Loucy (cell line): ENCODE measurements at regions not wholly inside any gene's neighbourhood (a gene's known extent, or its start where the extent isn't known, plus 50 kb on each side); places are given as distances from the start of the nearest gene placed in this dataset.

Experiments used
- H2AFZ ChIP-seq: fragments of 200-600 bp; sonication (generic); 2 replicates; pipeline ENCODE4 v1.6.0; 2016; ENCODE audit warnings: antibody characterized with exemption, mild to moderate bottlenecking, low read length, moderate library complexity
- H3F3A ChIP-seq: fragments of 200-600 bp; 2 replicates; pipeline ENCODE4 v1.6.0; 2016; ENCODE audit warnings: antibody characterized with exemption, low read depth, mild to moderate bottlenecking
- H3K27me3 ChIP-seq: fragments of 200-600 bp; sonication (generic); 2 replicates; pipeline ENCODE4 v1.6.1; 2014; ENCODE audit warnings: low read length, mild to moderate bottlenecking; ENCODE audit not compliant: insufficient read depth, poor library complexity, severe bottlenecking
- H3K36me3 ChIP-seq: fragments of 200-600 bp; sonication (generic); 2 replicates; pipeline ENCODE4 v1.6.1; 2016; ENCODE audit warnings: low read length; ENCODE audit not compliant: insufficient read depth
- H3K4me1 ChIP-seq: fragments of 200-600 bp; sonication (generic); 2 replicates; pipeline ENCODE4 v1.5.1; 2014; ENCODE audit warnings: low read length, mild to moderate bottlenecking; ENCODE audit not compliant: insufficient read depth, poor library complexity, severe bottlenecking
- H3K4me2 ChIP-seq: fragments of 200-600 bp; sonication (generic); 2 replicates; pipeline ENCODE4 v1.6.0; 2014; ENCODE audit warnings: antibody characterized with exemption, low read length, low read depth, mild to moderate bottlenecking; ENCODE audit not compliant: poor library complexity, severe bottlenecking
- H3K4me3 ChIP-seq: fragments of 200-600 bp; sonication (generic); 2 replicates; pipeline ENCODE4 v1.5.1; 2014; ENCODE audit warnings: low read length, mild to moderate bottlenecking, mixed read lengths; ENCODE audit not compliant: poor library complexity, severe bottlenecking
- H3K79me2 ChIP-seq: fragments of 200-600 bp; sonication (generic); 2 replicates; pipeline ENCODE4 v1.6.1; 2014; ENCODE audit warnings: low read length; ENCODE audit not compliant: insufficient read depth
- H3K9ac ChIP-seq: fragments of 200-600 bp; sonication (generic); 2 replicates; pipeline ENCODE4 v1.6.0; 2014; ENCODE audit warnings: mild to moderate bottlenecking, low read depth, low read length, moderate library complexity; ENCODE audit not compliant: poor library complexity, severe bottlenecking
- H3K9me2 ChIP-seq: fragments of 200-600 bp; sonication (generic); replicated peaks from 2 replicates; pipeline ENCODE4 v1.6.1; 2016; ENCODE audit warnings: low read depth, low read length, mixed read lengths
- H3K9me3 ChIP-seq: fragments of 200-600 bp; sonication (generic); 2 replicates; pipeline ENCODE4 v1.6.1; 2014; ENCODE audit warnings: mild to moderate bottlenecking, antibody characterized with exemption, low read length, low read depth; ENCODE audit not compliant: insufficient read depth
- H4K20me1 ChIP-seq: fragments of 200-600 bp; sonication (generic); 2 replicates; pipeline ENCODE4 v1.6.0; 2014; ENCODE audit warnings: antibody characterized with exemption, low read length, mild to moderate bottlenecking; ENCODE audit not compliant: insufficient read depth, poor library complexity, severe bottlenecking
- EZH2phosphoT487 ChIP-seq: fragments of 200-600 bp; IDR thresholded peaks from 2 replicates; pipeline ENCODE4 v1.6.1; 2018; ENCODE audit warnings: antibody characterized with exemption, mild to moderate bottlenecking, moderate library complexity, borderline replicate concordance
- TF ChIP-seq, protein P1 (sequence below): fragments of 200-600 bp; sonication (generic); conservative IDR thresholded peaks from 2 replicates; pipeline ENCODE4 v1.5.1; 2014; ENCODE audit warnings: mild to moderate bottlenecking, antibody characterized with exemption, low read length

DNA sequence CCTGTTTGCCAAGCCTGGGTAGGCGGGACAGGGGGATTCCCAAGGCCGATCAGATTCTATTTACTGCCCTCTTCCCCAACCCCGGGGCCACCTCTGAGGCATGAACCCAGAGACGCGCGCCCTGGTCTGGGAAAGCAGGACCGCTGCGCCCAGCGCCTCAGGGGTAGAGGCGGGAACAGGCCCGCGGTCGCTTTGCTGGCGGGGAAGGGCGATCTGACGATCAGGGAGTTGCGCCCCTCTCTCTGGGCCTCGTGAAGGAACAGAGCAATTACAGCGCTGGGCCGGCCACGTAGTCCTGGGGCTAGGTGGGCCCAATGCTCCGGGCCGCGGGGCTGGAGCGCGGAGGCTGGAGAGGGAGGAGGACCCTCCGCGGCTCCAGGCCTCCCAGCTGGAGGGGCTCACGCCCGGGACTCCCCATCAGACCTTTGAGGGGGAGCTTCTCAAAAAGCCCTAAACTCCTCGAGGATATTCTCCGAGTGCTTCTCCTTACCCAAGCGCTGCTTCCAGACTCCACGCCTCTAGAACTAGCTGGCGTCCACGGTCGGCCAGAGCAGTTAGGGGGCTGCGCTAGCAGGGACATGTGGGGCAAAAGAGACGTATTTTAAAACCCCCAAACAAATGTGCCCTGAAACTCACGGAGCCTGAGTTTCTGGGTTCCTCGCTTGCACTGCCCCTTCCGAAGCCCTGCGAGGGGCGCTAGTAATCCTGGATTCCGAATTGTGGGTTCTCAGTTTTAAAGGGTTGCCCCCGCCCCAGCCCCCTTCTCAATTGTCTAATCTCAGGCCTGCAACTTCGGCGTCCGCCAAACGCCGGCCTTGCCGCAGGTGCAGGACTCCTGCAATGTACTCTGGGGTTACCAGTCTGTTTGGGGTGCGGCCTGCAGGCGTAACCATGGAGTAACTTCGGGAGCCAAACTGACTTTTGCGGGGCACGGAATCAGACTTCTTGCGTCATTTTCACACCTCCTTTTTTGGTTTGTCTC lies 57.6 kb downstream of the TMEM174 start:
- no peaks in the 10 kb centered on the region for H4K20me1 ChIP-seq
- TF ChIP-seq EZH2phosphoT487: no peak
- TF ChIP-seq, protein P1, sequence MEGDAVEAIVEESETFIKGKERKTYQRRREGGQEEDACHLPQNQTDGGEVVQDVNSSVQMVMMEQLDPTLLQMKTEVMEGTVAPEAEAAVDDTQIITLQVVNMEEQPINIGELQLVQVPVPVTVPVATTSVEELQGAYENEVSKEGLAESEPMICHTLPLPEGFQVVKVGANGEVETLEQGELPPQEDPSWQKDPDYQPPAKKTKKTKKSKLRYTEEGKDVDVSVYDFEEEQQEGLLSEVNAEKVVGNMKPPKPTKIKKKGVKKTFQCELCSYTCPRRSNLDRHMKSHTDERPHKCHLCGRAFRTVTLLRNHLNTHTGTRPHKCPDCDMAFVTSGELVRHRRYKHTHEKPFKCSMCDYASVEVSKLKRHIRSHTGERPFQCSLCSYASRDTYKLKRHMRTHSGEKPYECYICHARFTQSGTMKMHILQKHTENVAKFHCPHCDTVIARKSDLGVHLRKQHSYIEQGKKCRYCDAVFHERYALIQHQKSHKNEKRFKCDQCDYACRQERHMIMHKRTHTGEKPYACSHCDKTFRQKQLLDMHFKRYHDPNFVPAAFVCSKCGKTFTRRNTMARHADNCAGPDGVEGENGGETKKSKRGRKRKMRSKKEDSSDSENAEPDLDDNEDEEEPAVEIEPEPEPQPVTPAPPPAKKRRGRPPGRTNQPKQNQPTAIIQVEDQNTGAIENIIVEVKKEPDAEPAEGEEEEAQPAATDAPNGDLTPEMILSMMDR: no peak
- no peaks in the 10 kb centered on the region for H3K4me1 ChIP-seq
- no peak overlapping the region for H3K9ac ChIP-seq
- no peaks in the 10 kb centered on the region for H3K79me2 ChIP-seq
- no peaks in the 10 kb centered on the region for H3K9me2 ChIP-seq
- H3K4me2 ChIP-seq: no peak overlapping the region
- no peak overlapping the region for H2AFZ ChIP-seq
- no peaks in the 10 kb centered on the region for H3K9me3 ChIP-seq
- H3F3A ChIP-seq: no peaks in the 10 kb centered on the region
- no peak overlapping the region for H3K4me3 ChIP-seq
- H3K27me3 ChIP-seq: no peaks in the 10 kb centered on the region
- H3K36me3 ChIP-seq: no peaks in the 10 kb centered on the region

DNA sequence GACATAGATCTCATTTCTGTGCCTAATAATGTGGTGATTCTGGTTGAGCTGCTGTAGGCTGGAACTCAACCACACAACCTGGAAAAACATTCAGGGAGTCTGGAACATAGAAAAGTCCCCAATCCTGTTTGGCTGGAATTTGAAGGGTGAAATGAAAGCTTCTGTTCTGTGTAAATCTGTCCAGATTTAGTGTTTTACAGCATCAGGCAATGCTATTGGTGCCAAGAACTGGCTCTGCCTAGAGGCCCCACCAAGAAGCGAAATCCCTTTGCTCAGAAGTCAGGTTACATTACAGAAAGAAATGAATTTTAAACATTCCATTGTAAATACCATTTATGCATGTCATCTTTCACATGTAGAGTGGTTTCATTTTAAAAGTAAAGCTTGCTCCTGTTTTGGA lies 56.3 kb downstream of the TMEM174 start:
- Histone ChIP-seq H3K79me2 (no peaks in the 10 kb centered on the region), H3K27me3 (no peaks in the 10 kb centered on the region), H2AFZ (no peak overlapping the region), H3K9ac (no peak overlapping the region), H3K4me2 (no peak overlapping the region), H4K20me1 (no peaks in the 10 kb centered on the region), H3K36me3 (no peaks in the 10 kb centered on the region), H3K9me2 (no peaks in the 10 kb centered on the region), H3K4me1 (no peaks in the 10 kb centered on the region), H3F3A (no peaks in the 10 kb centered on the region), H3K9me3 (no peaks in the 10 kb centered on the region), H3K4me3 (no peak overlapping the region)
- TF ChIP-seq EZH2phosphoT487: no peak
- TF ChIP-seq, protein P1: no peak

DNA sequence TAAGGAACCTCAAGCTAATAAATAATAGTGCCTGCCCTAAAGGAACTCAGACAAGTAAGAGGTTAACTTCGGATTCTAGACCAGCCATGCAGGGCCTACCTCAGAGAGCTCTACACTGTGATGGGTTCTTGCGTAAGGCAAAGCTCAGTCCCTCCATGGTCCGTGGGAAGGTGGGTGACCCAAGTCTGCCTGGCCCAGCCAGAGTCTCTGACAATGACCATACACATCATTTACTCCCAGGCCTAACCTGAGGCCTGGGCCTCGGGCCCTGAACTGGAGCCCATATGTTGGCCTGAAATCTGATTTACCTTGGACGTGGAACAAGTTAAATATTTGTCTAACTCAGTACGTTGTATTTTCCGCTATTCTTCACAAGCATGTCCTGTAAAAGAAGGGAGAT lies 55.1 kb downstream of the TMEM174 start:
- H3K4me2 ChIP-seq: no peak overlapping the region
- no peaks in the 10 kb centered on the region for H3K27me3 ChIP-seq
- no peak overlapping the region for H2AFZ ChIP-seq
- no peaks in the 10 kb centered on the region for H3K9me3 ChIP-seq
- H3K9ac ChIP-seq: no peak overlapping the region
- H3K36me3 ChIP-seq: no peaks in the 10 kb centered on the region
- TF ChIP-seq, protein P1: no peak
- TF ChIP-seq EZH2phosphoT487: no peak
- H3K4me3 ChIP-seq: no peak overlapping the region
- H3K4me1 ChIP-seq: no peaks in the 10 kb centered on the region
- H3K79me2 ChIP-seq: no peaks in the 10 kb centered on the region
- no peaks in the 10 kb centered on the region for H4K20me1 ChIP-seq
- no peaks in the 10 kb centered on the region for H3F3A ChIP-seq
- H3K9me2 ChIP-seq: no peaks in the 10 kb centered on the region
